Brain microvascular endothelial cell (primary cell): ENCODE measurements at regions not wholly inside any gene's neighbourhood (a gene's known extent, or its start where the extent isn't known, plus 50 kb on each side); places are given as distances from the start of the nearest gene placed in this dataset.
A peak's percentile ranks its signal among the peaks of the same experiment; 100 is the strongest.

Experiments
- DNase-seq: peaks from one replicate; pipeline ENCODE4 v3.0.0-alpha.2; 2020
- H3K27ac ChIP-seq: fragments of 250-450 bp; sonication (Bioruptor Pico); 2 replicates; pipeline ENCODE4 v1.5.1; 2020; ENCODE audit warnings: mild to moderate bottlenecking, moderate library complexity
- H3K27me3 ChIP-seq: fragments of 250-450 bp; sonication (Bioruptor Pico); replicated peaks from 2 replicates; pipeline ENCODE4 v1.5.1; 2020; ENCODE audit warnings: mild to moderate bottlenecking
- H3K36me3 ChIP-seq: fragments of 250-450 bp; sonication (Bioruptor Pico); replicated peaks from 2 replicates; pipeline ENCODE4 v1.5.1; 2020; ENCODE audit warnings: mild to moderate bottlenecking
- H3K4me3 ChIP-seq: 2 replicates; pipeline ENCODE4 v1.5.1; 2011; ENCODE audit warnings: low read depth, mild to moderate bottlenecking, control low read depth, low read length, moderate library complexity
- CTCF ChIP-seq: IDR thresholded peaks from 2 replicates; pipeline ENCODE4 v1.5.1; 2011; ENCODE audit warnings: low read depth, mild to moderate bottlenecking, moderate library complexity, low read length, control low read depth, inconsistent platforms; ENCODE audit errors: missing control alignments
- in situ Hi-C: cut with HindIII; loops from 2 replicates; pipeline ENCODE4 v1.10.0; 2017; ENCODE audit warnings: low sequenced_read_pairs, low pct_ligation_motif_present

GRCh38 chr9:28799876-28800275 lies 1226.6 kb upstream of the C9orf72 start:
- Histone ChIP-seq H3K27me3 (no peaks in the 10 kb centered on the region), H3K36me3 (no peaks in the 10 kb centered on the region), H3K27ac (no peak overlapping the region), H3K4me3 (no peak overlapping the region)
- TF ChIP-seq CTCF, result no peak
- in situ Hi-C loops, result no loop called here
- DNase-seq, result no peak

- no peak for DNase-seq
- Histone ChIP-seq H3K4me3 (no peak overlapping the region), H3K27me3 (no peaks in the 10 kb centered on the region), H3K36me3 (no peaks in the 10 kb centered on the region), H3K27ac (no peak overlapping the region)
- in situ Hi-C loops, result no loop called here
- no peak for TF ChIP-seq CTCF
Observed at GRCh38 chr9:28801144-28801799, 1228.0 kb upstream of the C9orf72 start.

- Histone ChIP-seq H3K36me3 (no peaks in the 10 kb centered on the region), H3K4me3 (no peak overlapping the region), H3K27ac (no peak overlapping the region), H3K27me3 (no peaks in the 10 kb centered on the region)
- in situ Hi-C loops, result no loop called here
- no peak for DNase-seq
- no peak for TF ChIP-seq CTCF
Observed at GRCh38 chr9:28805197-28805596, 1231.9 kb upstream of the C9orf72 start.

GRCh38 chr9:28808042-28808441 lies 1234.8 kb upstream of the C9orf72 start:
- H3K27ac ChIP-seq, result no peak overlapping the region
- H3K27me3 ChIP-seq, result no peaks in the 10 kb centered on the region
- H3K4me3 ChIP-seq, result no peak overlapping the region
- TF ChIP-seq CTCF, result no peak
- DNase-seq, result no peak
- H3K36me3 ChIP-seq, result no peaks in the 10 kb centered on the region
- in situ Hi-C loops, result no loop called here

GRCh38 chr9:28810388-28811075 lies 1237.3 kb upstream of the C9orf72 start:
- no peak overlapping the region for H3K27ac ChIP-seq
- no peak overlapping the region for H3K4me3 ChIP-seq
- no peak for DNase-seq
- H3K27me3 ChIP-seq, result no peaks in the 10 kb centered on the region
- no peaks in the 10 kb centered on the region for H3K36me3 ChIP-seq
- in situ Hi-C loops, result no loop called here
- TF ChIP-seq CTCF, result no peak

- H3K27me3 ChIP-seq, result no peaks in the 10 kb centered on the region
- in situ Hi-C loops, result no loop called here
- DNase-seq, result no peak
- no peak overlapping the region for H3K27ac ChIP-seq
- peak; percentile 23 for TF ChIP-seq CTCF
- no peak overlapping the region for H3K4me3 ChIP-seq
- H3K36me3 ChIP-seq, result no peaks in the 10 kb centered on the region
Observed at GRCh38 chr9:28820741-28821140, 1247.5 kb upstream of the C9orf72 start.
